Skin of body (tissue), 1 donor: ENCODE measurements at regions not wholly inside any gene's neighbourhood (a gene's known extent, or its start where the extent isn't known, plus 50 kb on each side); places are given as distances from the start of the nearest gene placed in this dataset.
"Not testable (repeated sequence)": the region's sequence is repeated elsewhere in the genome, so short reads cannot be mapped to it uniquely, and the experiment has no call there.

ENCODE experiments used
- DNase-seq: peaks from one replicate; lab custom pipeline; 2025; lab: John Stamatoyannopoulos, UW

- no peak for DNase-seq
Measured at GRCh38 chr5:57960569-57960968, 478.0 kb upstream of the ACTBL2 start.

DNA sequence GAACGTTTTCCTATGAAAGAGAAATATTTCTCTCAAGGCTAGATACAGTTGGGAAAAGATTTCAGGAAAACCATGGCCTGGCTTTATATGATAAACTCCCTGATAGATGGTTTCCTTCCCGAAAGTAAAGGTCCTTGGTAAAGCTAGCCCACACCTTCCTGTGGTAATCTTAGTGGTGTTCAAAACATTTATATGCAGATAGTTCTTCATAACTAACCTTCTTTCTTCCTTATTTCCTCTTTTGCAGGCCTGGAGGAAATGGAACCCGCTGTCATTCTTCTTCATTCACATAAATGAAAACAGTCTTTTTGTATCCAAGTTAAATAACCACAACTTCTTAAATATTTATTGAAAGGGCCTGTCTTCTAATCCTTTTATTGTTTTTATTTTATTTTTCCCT lies 474.0 kb upstream of the ACTBL2 start:
- no peak for DNase-seq

- no peak for DNase-seq
Measured at GRCh38 chr5:57955511-57955910, 472.9 kb upstream of the ACTBL2 start.

GRCh38 chr5:57953792-57954191 lies 471.2 kb upstream of the ACTBL2 start:
- peak; percentile 4 for DNase-seq

DNA sequence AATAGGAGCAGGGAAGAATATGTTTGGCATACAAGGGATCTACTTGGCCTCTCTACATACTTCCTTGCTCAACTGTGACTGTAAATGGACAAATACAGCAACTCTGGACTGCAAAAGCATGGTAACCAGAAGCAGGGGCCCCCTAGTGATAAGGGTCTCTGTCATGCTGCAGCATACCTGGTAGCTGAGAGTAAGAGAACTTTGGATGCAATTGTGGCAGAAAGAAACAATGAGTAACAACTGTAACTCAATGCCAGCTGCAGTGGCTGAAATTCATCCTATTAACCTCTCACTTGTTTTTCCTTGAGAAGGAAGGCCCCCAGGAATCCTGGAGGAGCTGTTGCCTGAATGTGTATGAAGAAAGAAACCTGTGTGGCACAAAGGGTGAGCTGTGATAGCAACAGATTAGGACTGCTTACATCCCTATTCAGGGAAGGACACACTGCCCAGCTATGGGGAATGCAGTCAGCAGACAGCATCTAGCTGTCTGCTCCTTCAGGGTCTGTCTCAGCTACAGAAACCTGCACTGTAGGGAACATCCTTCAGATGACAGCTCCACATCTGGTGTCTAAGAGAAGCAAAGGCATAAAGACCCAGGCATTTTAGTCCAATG lies 468.1 kb upstream of the ACTBL2 start:
- DNase-seq: no peak

DNA sequence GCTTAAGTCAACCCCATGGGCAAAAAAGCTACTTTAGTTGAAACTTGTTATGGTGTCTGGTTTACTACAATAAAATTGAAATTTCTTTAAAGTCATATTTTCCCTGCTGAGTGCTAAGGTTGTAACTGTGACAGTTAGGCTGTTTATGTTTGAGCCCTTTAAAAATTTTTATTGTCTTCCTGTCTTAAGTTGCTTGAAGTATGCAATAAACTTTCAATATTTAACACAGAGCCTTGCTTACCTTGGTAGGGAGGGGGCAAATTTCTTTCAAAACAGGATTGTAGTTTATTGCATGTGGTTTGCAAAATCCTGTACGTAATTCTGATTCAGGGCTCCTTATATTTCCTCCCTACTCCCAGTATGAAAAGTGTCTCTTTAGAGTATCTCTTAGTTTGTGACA lies 465.5 kb upstream of the ACTBL2 start:
- DNase-seq: no peak

GRCh38 chr5:57947181-57947580 lies 464.6 kb upstream of the ACTBL2 start:
- DNase-seq: no peak

- no peak for DNase-seq
Measured at GRCh38 chr5:57940879-57941278, 458.3 kb upstream of the ACTBL2 start.

DNA sequence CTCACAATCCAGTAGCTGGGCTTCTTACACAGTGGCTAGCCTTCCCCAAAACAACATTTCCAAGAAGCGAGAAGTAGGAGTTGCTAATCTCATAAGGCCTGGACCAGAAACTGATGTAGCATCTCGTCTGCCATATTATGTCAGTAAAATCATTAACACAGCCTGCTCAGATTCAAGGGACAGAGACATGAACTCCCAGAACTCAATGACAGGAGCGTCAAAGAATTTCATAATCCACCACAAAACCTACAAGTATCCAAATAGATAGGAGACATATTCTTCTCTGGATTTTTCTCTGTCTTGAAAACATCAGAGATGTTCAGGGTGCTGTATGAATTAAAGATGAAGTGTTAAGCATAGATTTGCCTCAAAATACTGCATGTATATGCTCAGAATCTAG lies 457.6 kb upstream of the ACTBL2 start:
- DNase-seq: no peak

DNA sequence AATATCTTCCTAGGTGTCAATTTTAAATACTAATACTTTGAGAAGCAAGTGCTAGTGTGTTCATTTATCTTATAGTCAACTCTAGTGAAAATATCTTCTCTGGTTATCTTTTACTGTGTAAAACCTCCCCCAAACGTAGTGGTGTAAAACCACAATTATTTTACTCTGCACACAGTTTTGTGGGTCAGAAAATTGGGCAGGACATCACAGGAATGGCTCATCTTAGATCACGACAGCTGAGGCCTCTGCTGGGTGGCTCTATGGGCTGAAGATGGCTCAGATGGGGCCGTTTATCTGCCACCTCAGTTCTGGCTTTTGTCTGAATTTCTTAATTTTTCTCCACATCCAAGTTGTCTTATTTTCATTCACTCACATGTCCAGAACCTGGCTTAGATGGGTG lies 457.2 kb upstream of the ACTBL2 start:
- no peak for DNase-seq

DNA sequence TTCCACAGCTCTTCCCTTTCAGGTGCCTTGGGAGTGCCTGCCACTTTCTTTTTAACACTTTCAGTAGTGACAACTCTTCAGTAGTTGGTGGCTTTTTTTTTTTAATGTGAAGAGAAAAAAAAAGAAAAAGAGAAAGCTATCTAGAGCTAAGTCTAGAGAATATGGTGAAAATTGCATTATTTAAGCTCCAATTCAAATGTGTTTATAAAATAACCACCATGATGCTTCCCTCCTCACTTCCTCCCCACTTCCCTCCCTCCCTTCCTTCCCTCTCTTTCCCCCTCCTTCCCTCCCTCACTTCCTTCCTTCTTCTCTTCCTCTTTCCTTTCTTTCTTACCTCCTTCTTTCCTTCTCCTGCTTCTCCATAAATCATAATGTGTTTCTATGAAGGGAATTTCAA lies 456.7 kb upstream of the ACTBL2 start:
- DNase-seq: no peak

GRCh38 chr5:57938174-57938557 lies 455.6 kb upstream of the ACTBL2 start:
- no peak for DNase-seq

DNA sequence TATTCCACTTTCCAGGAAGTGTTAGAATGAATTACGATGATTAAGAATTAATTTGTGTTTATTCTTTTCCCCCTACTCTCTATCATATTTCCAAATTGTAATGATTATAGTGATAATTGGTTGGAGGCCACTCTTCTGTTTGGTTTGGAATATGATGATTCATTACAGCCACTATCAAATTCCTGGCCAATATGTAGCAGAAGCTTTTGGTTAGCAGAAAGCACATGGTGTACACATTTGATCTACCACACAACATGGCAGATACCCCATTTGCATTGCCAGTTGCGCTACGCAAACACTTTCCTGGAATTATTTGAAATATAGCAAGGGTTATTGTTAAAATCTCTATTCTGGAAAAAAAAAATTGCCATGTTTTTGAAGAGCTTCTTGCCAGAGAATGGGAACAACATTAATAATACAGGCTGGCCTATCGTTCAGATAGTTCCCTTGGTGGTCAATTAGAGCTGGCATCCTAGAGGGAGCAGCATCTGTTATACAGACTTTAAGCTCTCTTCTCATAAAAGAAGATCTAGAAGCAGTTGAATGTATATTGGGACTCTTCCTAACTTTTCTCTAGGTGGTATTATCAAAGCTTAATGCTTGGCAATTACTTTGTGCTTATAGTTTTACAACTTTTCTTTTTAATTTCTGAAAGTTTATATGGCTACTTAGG lies 455.0 kb upstream of the ACTBL2 start:
- DNase-seq: no peak

- DNase-seq: no peak
Measured at GRCh38 chr5:57937025-57937424, 454.4 kb upstream of the ACTBL2 start.

GRCh38 chr5:57932761-57933160 lies 450.1 kb upstream of the ACTBL2 start:
- DNase-seq: no peak

- DNase-seq: no peak
Measured at GRCh38 chr5:57931807-57932206, 449.2 kb upstream of the ACTBL2 start.

GRCh38 chr5:57931352-57931751 lies 448.7 kb upstream of the ACTBL2 start:
- no peak for DNase-seq

DNA sequence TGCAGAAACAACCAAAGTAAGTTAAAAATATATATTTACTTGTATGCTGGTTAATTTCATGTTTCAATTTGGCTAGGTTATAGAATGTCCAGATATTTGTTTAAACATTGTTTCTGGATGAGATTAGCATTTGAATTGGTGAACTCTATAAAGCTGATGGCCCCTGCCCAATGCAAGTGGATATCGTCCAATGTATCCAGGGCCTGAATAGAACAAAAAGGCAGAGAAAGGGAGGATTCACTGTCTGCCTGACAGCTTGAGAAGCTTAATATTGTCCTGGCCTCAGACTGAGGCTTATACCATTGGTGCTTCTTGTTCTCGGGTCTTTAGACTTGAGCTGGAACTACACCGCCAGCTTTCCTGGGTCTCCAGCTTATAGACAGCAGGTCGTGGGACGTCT lies 446.7 kb upstream of the ACTBL2 start:
- no peak for DNase-seq

DNA sequence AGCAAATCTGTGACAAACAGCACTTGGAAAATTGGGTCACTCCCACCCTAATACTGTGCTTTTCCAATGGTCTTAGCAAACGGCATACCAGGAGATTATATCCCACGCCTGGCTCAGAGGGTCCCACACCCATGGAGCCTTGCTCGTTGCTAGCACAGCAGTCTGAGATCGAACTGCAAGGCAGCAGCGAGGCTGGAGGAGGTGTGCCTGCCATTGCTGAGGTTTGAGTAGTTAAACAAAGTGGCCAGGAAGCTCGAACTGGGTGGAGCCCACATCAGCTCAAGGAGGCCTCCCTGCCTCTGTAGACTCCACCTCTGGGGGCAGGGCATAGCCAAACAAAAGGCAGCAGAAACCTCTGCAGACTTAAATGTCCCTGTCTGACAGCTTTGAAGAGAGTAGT lies 440.5 kb upstream of the ACTBL2 start:
- DNase-seq: not testable (repeated sequence)

GRCh38 chr5:57917004-57917403 lies 434.4 kb upstream of the ACTBL2 start:
- no peak for DNase-seq

GRCh38 chr5:57915536-57915935 lies 432.9 kb upstream of the ACTBL2 start:
- no peak for DNase-seq

GRCh38 chr5:57911438-57911837 lies 428.8 kb upstream of the ACTBL2 start:
- no peak for DNase-seq

GRCh38 chr5:57906671-57907070 lies 424.1 kb upstream of the ACTBL2 start:
- no peak for DNase-seq

DNA sequence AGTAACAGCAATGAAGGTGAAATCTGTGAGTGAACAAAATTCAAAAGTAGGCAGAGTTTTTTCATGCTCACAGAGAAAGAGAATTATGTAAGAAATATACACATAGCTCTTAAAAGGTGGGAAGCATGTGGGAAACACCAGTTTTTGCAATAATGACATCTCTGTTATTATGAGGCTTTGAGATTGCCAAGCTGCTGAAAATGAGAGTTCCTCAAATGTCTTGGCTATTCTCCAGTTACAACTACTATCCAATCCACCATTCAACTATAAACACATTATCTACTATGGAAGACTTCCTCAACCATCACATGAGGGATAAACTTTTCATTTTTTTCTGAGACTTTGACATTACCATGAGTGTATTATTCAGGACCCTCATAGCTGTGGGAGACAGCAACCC lies 420.8 kb upstream of the ACTBL2 start:
- no peak for DNase-seq
